Activated CD4-positive, alpha-beta memory T cell treated with anti-CD3 and anti-CD28 coated beads for 36 hours (primary cell): ENCODE measurements at regions not wholly inside any gene's neighbourhood (a gene's known extent, or its start where the extent isn't known, plus 50 kb on each side); places are given as distances from the start of the nearest gene placed in this dataset.

Experiments used
- CTCF ChIA-PET: fragments of 350-600 bp; sonication (Branson Sonifier 250); formaldehyde crosslinking; loops from one replicate; lab custom pipeline; 2021; ENCODE audit warnings: antibody characterized with exemption, inconsistent platforms; lab: Charles Lee
- POLR2A ChIA-PET: fragments of 350-600 bp; sonication (Branson Sonifier 250); formaldehyde crosslinking; loops from one replicate; lab custom pipeline; 2021; ENCODE audit warnings: antibody characterized with exemption; lab: Charles Lee
- DNase-seq: peaks from one replicate; pipeline ENCODE4 v3.0.0-alpha.2; 2020
- H3K27ac Mint-ChIP-seq: one replicate; pipeline ENCODE4 v1.8.0; 2021; ENCODE audit warnings: mixed read lengths
- H3K27me3 Mint-ChIP-seq: one replicate; pipeline ENCODE4 v1.8.0; 2021; ENCODE audit warnings: mixed read lengths
- H3K36me3 Mint-ChIP-seq: one replicate; pipeline ENCODE4 v1.8.0; 2021; ENCODE audit warnings: mixed read lengths
- H3K4me1 Mint-ChIP-seq: one replicate; pipeline ENCODE4 v1.8.0; 2021; ENCODE audit warnings: low read depth, mixed read lengths
- H3K4me3 Mint-ChIP-seq: one replicate; pipeline ENCODE4 v1.8.0; 2021; ENCODE audit warnings: mild to moderate bottlenecking, mixed read lengths
- H3K9me3 Mint-ChIP-seq: one replicate; pipeline ENCODE4 v1.8.0; 2021; ENCODE audit warnings: mixed read lengths
- intact Hi-C: fragments of 100-400 bp; cut with micrococcal nuclease; formaldehyde crosslinking; loops from one replicate; pipeline ENCODE4 v1.15.1; 2023

DNA sequence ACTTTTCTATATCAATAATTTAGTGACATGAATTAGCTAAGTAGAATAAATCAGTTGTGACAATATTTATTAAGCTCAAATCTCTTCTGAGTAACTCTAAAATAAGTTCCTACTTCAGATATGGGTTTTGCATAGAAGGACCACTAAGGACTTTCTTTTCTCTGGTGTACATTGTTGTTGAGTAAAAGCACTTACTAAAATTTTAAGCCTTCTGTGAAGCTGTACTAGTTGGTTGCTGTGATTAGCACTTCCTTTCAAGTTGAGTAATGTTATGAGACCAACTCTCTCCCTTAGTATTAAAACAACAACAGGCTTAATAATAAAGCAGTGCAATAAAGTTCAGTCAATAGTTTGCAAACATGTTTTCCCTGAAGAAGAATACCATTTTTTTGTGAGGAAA lies 667.4 kb upstream of the NDST4 start:
- no peak overlapping the region for H3K4me3 Mint-ChIP-seq
- ChIA-PET CTCF (no interaction called here), POLR2A (no interaction called here)
- H3K27ac Mint-ChIP-seq: no peak overlapping the region
- H3K27me3 Mint-ChIP-seq: no peaks in the 10 kb centered on the region
- intact Hi-C loops: no loop called here
- peaks cover 3% of the 10 kb centered on the region for H3K9me3 Mint-ChIP-seq
- H3K4me1 Mint-ChIP-seq: no peaks in the 10 kb centered on the region
- no peaks in the 10 kb centered on the region for H3K36me3 Mint-ChIP-seq
- no peak for DNase-seq

DNA sequence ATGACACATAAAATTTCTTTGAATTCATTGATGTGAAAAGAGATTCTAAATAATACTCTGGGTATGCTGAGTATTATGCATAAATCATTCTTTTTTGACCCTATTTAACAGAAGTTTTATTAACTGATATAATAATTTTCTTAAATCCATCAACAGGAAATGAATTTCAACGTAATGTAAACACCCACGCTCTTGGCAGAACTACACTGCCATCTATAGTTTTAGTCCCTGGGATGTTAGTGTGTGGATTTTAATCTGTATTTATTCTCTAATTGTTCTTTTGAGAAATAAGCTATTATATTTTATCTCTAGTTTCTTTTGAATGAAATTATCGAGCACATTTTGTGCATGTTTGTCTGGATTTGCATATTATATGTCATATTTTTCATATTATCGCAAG lies 666.8 kb upstream of the NDST4 start:
- Mint-ChIP-seq H3K4me3 (no peak overlapping the region), H3K27me3 (no peaks in the 10 kb centered on the region), H3K9me3 (peaks cover 3% of the 10 kb centered on the region), H3K27ac (no peak overlapping the region), H3K36me3 (no peaks in the 10 kb centered on the region), H3K4me1 (no peaks in the 10 kb centered on the region)
- intact Hi-C loops: no loop called here
- no peak for DNase-seq
- ChIA-PET POLR2A (no interaction called here), CTCF (no interaction called here)

DNA sequence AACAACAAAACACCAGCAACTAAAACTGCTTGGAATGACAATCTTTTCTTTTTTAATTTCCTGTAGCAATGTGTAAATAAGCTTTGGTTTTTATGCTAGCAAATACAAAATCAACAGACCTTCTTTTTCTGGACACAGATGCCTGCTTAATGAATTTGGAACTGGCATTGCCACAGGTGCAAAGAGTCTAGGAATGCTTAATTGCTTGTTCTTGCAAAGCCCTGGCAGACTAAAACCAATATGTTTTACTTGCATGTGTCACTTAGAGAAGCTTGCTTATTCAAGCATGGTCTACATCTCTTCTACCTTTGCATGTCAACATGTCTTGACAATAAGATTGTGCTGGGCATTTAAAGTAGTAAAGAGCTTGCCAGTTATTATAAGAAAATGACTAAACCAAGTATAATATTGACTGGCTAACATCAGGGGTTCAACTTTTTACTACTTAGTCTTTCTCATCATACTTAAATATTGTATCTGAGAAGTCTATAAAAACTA lies 656.7 kb upstream of the NDST4 start:
- no peak overlapping the region for H3K4me3 Mint-ChIP-seq
- no peaks in the 10 kb centered on the region for H3K36me3 Mint-ChIP-seq
- H3K4me1 Mint-ChIP-seq: no peaks in the 10 kb centered on the region
- no peak for DNase-seq
- POLR2A ChIA-PET: no interaction called here
- CTCF ChIA-PET: no interaction called here
- H3K27me3 Mint-ChIP-seq: no peaks in the 10 kb centered on the region
- intact Hi-C loops: no loop called here
- H3K9me3 Mint-ChIP-seq: peaks cover 2% of the 10 kb centered on the region
- no peak overlapping the region for H3K27ac Mint-ChIP-seq

DNA sequence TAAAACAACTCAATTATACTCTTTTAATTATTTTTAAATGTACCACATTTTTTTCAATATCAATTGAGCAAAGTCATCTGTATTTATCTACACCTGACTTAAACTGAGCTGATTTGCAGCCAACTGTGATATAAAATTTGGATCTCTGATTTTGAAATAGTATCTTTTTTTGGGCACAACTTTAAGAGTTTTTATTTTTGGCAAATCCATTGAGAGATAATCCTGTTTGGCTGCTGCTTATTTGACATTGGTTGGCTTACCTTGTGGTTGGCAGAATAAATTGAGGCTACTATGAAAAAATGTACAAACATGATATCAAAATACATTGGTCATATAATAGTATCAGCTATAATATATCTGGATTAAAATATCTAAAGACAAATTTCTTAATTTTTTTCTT lies 656.0 kb upstream of the NDST4 start:
- H3K27ac Mint-ChIP-seq: no peak overlapping the region
- H3K4me3 Mint-ChIP-seq: no peak overlapping the region
- H3K27me3 Mint-ChIP-seq: no peaks in the 10 kb centered on the region
- ChIA-PET POLR2A (no interaction called here), CTCF (no interaction called here)
- intact Hi-C loops: no loop called here
- no peaks in the 10 kb centered on the region for H3K36me3 Mint-ChIP-seq
- DNase-seq: no peak
- H3K4me1 Mint-ChIP-seq: no peaks in the 10 kb centered on the region
- H3K9me3 Mint-ChIP-seq: peaks cover 2% of the 10 kb centered on the region

DNA sequence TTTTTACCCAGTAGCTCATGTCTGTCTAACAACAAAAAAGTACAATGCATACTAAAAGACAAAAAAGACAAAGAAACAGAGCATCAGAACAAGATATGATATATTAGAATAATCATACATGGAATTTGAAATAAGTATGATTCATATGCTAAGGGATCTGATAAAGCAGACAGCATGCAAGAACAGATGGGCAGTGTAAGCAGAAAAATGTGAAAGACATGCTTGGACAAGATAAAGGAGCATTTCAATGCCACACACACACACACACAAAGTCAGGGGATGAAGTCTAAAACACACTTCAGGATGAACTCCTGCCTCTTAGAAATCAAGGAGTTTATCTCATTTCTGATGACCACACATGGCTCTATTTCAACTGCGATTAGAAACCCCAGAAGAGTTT lies 649.6 kb upstream of the NDST4 start:
- CTCF ChIA-PET: no interaction called here
- Mint-ChIP-seq H3K27me3 (no peaks in the 10 kb centered on the region), H3K27ac (no peak overlapping the region), H3K9me3 (peaks cover 4% of the 10 kb centered on the region), H3K4me3 (no peak overlapping the region), H3K36me3 (no peaks in the 10 kb centered on the region), H3K4me1 (no peaks in the 10 kb centered on the region)
- POLR2A ChIA-PET: interaction anchor here (0.6 kb wide), 1 partner anchor 94 kb away, joined by 3 read pairs; no protein-coding TSS in a partner anchor
- intact Hi-C loops: no loop called here
- no peak for DNase-seq

DNA sequence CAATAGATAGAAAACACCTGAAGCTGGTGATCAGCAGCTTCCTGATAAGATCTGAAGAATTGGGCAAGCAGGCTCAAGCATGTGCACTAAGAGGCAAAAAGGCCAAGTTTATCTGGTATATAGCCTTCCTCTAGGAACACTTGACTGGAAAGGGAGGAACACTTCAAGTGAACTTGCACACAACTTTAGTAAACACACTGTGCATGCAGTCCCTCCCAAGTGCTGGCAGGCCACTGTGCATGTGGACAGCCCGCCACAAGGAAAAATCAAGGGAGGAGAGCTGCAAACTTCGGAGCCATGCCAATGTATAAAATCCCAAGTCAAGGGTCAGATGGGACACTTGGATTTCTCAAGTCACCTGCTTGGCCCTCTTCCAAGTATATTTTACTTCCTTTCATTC lies 645.8 kb upstream of the NDST4 start:
- H3K9me3 Mint-ChIP-seq: peaks cover 6% of the 10 kb centered on the region
- no peaks in the 10 kb centered on the region for H3K36me3 Mint-ChIP-seq
- intact Hi-C loops: no loop called here
- H3K27ac Mint-ChIP-seq: no peak overlapping the region
- ChIA-PET CTCF (no interaction called here), POLR2A (no interaction called here)
- no peaks in the 10 kb centered on the region for H3K4me1 Mint-ChIP-seq
- DNase-seq: no peak
- no peak overlapping the region for H3K4me3 Mint-ChIP-seq
- no peaks in the 10 kb centered on the region for H3K27me3 Mint-ChIP-seq

DNA sequence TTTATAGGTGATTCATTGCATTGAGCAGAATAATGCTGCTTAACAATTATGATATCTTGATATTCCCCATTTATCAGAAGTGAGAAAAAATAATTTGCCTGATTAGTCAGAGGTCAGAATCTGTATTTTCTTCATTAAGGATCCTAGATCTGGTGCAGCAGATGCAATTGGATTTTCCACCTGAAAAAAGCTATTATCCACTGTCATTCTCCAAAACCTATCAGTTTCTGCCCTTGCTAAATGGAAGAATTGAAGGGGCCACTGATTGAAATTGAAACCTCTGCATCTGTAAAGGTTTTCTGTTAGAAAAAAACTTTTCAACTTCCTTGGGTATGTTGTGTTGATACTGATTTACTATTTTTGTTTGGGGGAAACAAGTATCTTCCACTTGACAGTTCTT lies 636.0 kb upstream of the NDST4 start:
- POLR2A ChIA-PET: no interaction called here
- CTCF ChIA-PET: no interaction called here
- no peak overlapping the region for H3K27ac Mint-ChIP-seq
- DNase-seq: no peak
- H3K36me3 Mint-ChIP-seq: no peaks in the 10 kb centered on the region
- H3K27me3 Mint-ChIP-seq: no peaks in the 10 kb centered on the region
- no peaks in the 10 kb centered on the region for H3K4me1 Mint-ChIP-seq
- H3K4me3 Mint-ChIP-seq: no peak overlapping the region
- H3K9me3 Mint-ChIP-seq: peaks cover 2% of the 10 kb centered on the region
- intact Hi-C loops: no loop called here

DNA sequence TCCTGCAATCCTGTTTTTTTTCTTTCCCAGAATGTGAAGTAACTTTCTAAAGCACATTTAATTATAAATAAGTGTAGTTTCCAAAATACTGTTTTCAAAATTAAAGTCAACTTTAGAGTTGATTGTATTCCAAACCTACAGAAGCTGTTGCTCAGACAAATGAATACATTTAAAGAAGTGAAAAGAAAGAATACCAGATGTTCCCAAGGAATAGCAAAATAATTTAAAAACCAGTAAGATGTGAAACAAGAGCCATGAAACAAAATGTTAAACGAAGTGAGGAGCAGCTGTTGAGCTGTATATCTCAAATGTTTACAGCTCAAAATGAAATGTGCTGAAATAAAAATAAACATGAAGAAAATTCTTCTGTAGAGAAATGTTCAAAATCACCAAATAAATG lies 627.4 kb upstream of the NDST4 start:
- ChIA-PET CTCF (no interaction called here), POLR2A (no interaction called here)
- Mint-ChIP-seq H3K4me3 (no peak overlapping the region), H3K4me1 (no peaks in the 10 kb centered on the region), H3K36me3 (no peaks in the 10 kb centered on the region), H3K27ac (no peak overlapping the region), H3K9me3 (peaks cover 2% of the 10 kb centered on the region), H3K27me3 (no peaks in the 10 kb centered on the region)
- intact Hi-C loops: no loop called here
- DNase-seq: no peak

DNA sequence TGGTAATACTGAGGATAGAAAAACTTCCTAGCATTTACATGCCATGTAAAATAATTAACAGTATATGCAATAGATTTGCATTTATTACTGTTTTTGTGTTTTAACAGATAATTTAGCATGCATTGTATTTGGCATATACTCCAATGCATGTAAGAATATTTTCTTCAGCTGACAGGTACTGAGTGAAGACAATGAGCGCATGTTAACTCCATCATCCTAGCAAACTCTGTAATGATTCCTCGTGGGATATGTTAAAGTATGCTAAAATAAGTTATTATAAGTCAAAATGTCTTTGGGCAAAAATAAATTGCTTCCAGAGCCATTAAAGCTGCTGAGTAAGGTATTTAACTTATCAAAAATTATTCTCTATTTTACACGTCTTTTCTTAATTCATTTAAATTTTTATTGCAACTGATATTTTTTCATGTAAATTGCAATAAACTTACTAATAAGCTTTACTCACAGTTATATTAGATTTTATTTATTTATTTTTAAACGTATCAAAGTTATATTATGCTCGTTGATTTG lies 616.4 kb upstream of the NDST4 start:
- CTCF ChIA-PET: no interaction called here
- no peak for DNase-seq
- Mint-ChIP-seq H3K36me3 (no peaks in the 10 kb centered on the region), H3K27me3 (no peaks in the 10 kb centered on the region), H3K4me1 (no peaks in the 10 kb centered on the region), H3K4me3 (no peak overlapping the region), H3K27ac (no peak overlapping the region), H3K9me3 (peaks cover 6% of the 10 kb centered on the region)
- intact Hi-C loops: no loop called here
- POLR2A ChIA-PET: no interaction called here

DNA sequence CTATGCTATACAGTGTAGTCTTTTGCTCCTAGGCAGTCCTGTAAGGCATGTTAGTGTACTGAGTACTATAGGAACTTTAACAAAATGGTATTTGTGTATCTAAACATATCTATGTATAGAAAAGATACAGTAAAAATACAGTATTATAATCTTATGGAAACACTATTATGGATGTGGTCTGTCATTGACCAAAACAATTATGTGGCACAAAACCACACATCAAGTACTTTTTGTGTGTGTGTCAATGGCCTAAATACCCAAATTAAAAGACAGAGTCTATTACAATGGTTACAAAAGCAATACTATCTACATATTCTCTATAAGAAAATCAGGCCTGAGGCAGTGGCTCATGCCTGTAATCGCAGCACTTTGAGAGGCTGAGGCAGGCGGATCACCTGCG lies 610.2 kb upstream of the NDST4 start:
- ChIA-PET POLR2A (no interaction called here), CTCF (no interaction called here)
- no peak overlapping the region for H3K27ac Mint-ChIP-seq

DNA sequence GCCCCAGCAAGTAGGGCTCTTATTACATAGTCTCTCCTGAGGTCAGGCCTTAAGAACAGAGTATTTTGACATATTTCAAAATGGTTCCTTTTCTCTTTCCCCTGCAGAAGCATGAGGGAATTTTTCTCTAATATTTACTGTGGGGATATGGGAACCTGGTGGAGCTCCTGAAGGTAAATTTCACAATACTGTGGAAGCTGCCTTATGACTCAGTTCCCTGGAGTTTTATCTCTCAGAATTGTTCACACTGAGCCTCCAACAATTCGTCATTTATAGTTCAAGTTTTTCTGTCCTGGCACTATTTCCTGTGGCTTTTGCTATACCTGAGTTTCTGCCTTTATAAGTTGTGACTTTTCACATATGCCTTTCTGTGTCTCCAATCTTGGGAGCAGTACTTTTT lies 607.2 kb upstream of the NDST4 start:
- Mint-ChIP-seq H3K27ac (no peak overlapping the region), H3K4me3 (no peak overlapping the region), H3K9me3 (peaks cover 2% of the 10 kb centered on the region), H3K36me3 (no peaks in the 10 kb centered on the region), H3K4me1 (no peaks in the 10 kb centered on the region), H3K27me3 (no peaks in the 10 kb centered on the region)
- ChIA-PET POLR2A (no interaction called here), CTCF (no interaction called here)
- intact Hi-C loops: no loop called here
- no peak for DNase-seq

More for the DNA sequence above, 610.2 kb upstream of the NDST4 start:
- no peaks in the 10 kb centered on the region for H3K27me3 Mint-ChIP-seq
- intact Hi-C loops: no loop called here
- peaks cover 3% of the 10 kb centered on the region for H3K9me3 Mint-ChIP-seq
- no peak overlapping the region for H3K4me3 Mint-ChIP-seq
- H3K4me1 Mint-ChIP-seq: no peaks in the 10 kb centered on the region
- no peaks in the 10 kb centered on the region for H3K36me3 Mint-ChIP-seq
- no peak for DNase-seq

DNA sequence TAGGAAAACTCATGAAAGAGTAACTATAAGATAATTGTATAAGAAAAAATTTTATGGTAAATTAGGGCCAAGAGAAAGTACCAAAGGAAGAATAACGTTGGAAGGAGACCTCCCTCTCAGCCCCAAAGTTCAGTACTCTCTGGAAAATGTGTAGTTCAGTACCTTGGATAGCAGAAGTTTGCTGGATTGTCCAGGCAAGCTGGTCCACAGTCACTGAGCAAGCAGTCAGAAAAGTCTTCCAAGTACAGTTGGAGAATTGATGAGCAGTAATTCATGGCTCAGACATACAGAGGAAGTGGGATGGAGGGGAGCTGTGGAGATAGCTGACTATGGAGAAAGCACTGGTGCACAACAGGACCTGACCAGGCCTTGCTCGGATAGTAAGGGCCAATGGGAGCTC lies 598.2 kb upstream of the NDST4 start:
- POLR2A ChIA-PET: no interaction called here
- CTCF ChIA-PET: no interaction called here
- DNase-seq: no peak
- no peak overlapping the region for H3K4me3 Mint-ChIP-seq
- peaks cover 14% of the 10 kb centered on the region for H3K9me3 Mint-ChIP-seq
- intact Hi-C loops: no loop called here
- H3K27ac Mint-ChIP-seq: no peak overlapping the region
- no peaks in the 10 kb centered on the region for H3K36me3 Mint-ChIP-seq
- H3K27me3 Mint-ChIP-seq: no peaks in the 10 kb centered on the region
- no peaks in the 10 kb centered on the region for H3K4me1 Mint-ChIP-seq

DNA sequence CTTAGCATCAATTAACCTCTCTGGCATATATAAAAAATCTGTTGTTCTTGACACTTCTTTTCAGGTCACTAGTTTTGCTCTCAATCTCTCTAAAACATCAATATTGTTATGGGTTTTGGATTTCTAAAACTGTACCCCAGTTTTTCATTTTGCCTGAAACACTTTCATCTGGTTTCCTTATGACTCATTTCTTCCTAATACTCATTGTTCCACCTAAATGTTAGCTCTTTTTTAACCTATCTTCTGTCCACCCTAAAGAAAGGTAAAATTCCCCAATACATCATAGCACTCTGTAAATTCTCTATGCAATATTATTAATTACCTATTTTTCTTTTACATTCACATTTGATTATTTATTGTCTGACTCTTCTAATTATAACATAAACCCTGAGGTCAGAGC lies 575.5 kb upstream of the NDST4 start:
- H3K4me1 Mint-ChIP-seq: no peaks in the 10 kb centered on the region
- POLR2A ChIA-PET: no interaction called here
- H3K27ac Mint-ChIP-seq: no peak overlapping the region
- CTCF ChIA-PET: no interaction called here
- no peak for DNase-seq
- intact Hi-C loops: no loop called here
- no peak overlapping the region for H3K4me3 Mint-ChIP-seq
- no peaks in the 10 kb centered on the region for H3K36me3 Mint-ChIP-seq
- no peaks in the 10 kb centered on the region for H3K9me3 Mint-ChIP-seq
- no peaks in the 10 kb centered on the region for H3K27me3 Mint-ChIP-seq
